NK-92 (cell line): ENCODE measurements at regions not wholly inside any gene's neighbourhood (a gene's known extent, or its start where the extent isn't known, plus 50 kb on each side); places are given as distances from the start of the nearest gene placed in this dataset.
"Not testable (repeated sequence)": the region's sequence is repeated elsewhere in the genome, so short reads cannot be mapped to it uniquely, and the experiment has no call there.

ENCODE experiments used
- DNase-seq: peaks from one replicate; lab custom pipeline; 2025; ENCODE audit not compliant: unreplicated experiment; lab: John Stamatoyannopoulos, UW

GRCh38 chr19:23984911-23985310 is 70.2 kb downstream of the ZNF726 start:
- DNase-seq, result not testable (repeated sequence)

DNA sequence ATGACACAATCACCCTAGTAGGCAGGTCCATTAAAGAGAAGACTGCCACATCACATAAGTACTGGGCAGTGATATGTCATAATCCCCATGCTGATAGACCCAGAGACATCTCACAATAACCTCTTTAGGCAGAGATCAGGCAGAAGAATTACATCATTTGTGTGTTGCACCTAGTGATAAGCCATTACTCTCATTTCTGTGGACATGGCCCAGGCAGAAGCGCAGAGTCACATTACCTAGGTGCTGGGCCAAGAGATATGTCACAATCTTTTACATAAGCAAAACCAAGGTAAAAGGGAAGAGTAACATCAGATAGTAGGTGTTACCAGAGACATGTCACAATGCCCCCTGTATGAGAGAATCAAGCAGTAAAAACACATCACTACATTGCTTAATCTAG is 71.9 kb downstream of the ZNF726 start:
- no peak for DNase-seq

DNA sequence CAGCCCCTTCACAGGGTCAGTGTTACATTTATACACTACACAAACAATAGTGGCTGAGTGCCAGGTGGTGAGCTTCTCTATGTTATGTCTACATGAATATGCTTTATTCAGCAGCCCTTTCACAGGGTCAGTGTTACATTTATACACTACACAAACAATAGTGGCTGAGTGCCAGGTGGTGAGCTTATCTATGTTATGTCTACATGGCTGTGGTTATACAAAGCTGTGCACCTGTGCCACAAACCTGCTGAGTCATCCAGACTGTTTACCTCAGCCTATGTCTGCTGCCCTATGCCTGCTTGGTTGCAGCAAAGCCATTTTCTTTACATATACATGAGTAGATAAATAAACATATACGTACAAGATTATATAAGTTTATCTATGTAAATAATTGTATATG is 76.5 kb downstream of the ZNF726 start:
- no peak for DNase-seq

DNA sequence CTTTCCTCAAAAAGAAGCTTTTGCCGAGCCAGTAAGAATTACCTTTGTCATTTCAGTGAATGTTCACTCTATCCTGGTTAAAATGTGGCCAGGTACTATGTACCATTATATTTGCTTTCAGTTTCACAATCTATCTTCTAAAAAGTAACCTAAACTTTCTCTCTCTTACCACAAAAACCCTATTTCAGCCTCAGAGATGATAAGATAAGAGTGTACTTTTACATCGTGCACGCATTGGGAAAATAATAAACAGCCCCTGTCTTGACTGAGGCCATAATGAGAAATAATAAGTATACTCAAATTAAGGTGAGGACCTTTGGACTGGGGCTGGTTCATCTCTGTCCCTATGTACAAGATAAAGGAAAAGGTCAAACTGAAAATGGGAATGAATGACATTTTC is 77.7 kb downstream of the ZNF726 start:
- no peak for DNase-seq

DNA sequence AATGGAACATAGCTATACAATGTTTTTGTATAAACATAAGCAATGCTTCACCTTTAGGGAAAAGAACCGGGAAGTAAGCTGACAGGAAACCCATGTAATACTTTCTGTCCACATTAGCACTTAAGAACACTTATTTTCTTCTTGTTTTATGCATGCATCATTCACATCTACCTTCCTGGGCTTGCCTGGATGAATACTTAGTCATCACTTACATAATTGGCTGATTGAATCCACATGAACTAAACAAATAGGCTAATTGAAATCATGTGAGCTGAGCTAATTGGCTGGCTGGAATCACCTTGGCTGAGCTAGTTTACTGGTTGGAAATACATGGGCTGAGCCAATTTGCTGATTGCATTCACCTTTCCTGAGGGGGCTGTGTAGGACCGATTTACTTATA is 78.8 kb downstream of the ZNF726 start:
- no peak for DNase-seq

DNA sequence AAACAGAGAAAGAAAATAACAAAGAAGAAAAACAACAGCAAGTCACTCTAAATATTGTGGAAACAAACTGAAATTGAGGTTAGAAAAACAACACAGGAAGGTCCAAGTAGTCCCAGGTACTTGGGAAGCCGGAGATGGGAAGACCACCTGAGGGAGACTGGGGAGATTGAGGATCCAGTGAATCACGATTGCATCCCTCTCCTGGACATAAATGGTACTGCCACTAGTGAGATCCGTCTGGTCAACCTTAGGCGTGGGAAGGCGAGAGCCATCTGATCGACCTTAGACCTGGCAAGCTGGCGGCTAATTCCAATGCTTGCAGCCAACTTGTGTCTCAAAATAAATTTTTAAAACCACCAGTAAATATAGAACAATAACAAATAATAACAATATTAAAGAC is 81.9 kb downstream of the ZNF726 start:
- DNase-seq, result no peak

DNA sequence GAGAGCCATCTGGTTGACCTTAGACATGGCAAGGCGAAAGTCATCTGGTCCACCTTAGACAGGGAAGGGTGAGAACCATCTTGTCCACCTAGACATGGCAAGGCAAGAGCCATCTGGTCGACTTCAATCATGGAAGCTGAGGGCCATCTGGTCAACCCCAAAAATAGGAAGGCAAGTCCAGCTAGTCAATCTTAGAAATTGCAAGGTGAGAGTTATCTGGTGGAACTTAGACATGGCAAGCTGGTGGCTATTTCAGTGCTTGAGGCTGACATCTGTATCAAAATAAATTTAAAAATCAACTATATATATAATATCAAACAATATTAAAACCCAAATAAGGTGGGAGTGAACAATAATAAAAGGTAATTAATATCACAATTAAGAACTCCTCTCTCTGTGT is 83.9 kb downstream of the ZNF726 start:
- DNase-seq, result no peak

DNA sequence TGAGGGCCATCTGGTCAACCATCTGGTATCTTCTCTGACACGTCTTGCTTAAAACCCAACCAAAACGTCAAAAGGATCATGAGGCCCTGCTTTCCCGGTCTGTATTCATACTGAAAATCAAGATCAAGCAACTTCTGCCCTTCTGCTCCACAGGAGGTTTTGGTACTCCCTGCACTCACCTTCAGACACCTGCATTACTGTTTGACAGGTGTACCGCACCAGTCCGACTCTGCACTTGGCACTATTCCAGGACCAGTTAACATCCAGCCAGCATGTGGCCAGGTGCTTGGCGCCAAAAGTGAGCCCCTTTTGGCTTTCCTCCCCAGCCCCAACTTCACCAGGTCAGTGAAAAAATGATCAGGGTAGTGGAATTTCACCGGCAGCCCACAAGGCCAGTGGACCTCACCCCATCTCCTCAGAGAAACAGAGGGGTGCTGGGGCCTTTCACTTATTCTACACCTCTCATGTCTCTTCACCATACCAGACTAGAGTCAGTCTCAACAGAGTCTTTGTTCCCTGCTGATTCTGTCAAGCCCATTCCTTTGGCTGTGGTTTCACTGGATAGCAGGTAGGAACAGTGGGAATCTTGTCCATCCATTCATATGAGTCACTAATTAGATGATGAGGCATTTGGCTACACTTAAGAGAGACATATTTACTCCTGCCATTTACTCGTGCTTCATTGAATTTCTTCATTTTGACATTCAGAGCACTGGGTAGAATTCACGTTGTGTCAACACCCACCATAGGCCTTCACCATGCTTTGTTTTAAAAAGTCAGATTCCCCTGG is 85.3 kb downstream of the ZNF726 start:
- no peak for DNase-seq

DNA sequence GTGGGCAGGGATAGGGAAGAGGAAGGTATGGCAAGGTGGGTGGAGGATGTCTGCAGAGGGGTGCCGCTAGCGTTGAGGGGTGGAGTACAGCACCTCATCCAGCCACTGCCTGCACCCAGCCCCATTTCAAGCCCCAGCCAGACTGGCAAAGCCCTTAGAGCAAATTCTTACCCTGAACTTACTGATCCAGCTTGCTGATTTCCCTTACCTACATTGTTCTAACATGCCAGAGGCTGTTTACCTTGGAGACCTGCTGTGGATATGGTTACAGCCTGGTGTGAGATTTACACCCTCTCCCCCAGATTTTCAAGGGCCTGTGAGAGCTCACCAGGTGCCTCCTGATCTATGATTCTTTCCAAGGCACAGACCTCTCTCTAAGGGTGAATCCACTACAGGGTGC is 86.0 kb downstream of the ZNF726 start:
- DNase-seq, result no peak

DNA sequence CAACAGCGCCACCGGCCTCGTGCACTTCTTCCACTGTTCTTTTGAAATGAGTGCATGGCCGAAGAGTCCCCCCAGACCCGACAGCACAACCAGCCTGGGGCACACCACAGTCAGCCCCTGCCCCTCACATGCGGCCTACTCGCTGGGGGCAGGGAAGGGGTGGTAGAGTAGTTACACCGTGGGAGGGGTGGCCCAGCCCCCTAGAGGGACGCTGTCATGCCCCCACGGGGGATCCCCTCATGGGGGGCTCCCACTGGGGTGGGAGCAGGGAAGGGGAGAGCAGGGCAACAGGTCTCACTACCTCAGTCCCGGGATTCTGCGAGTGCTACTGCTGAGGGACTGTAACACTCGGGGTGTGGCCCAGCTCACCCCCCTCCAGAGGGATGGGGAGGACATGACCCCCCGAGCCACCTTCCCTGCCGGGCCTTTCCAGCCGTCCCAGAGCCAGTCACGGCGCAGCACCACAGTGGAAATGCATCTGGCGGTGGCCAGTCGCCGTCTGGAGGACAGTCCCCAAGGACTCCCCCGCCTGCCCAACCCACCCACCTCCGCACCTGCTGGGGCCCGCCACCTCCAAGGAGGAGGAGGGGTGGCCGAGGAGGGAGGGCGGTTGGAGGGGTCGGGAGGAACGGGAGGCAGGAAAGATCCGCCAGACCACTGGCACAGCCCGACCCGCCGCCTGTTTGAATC is 84.6 kb upstream of the ZNF254 start:
- no peak for DNase-seq

DNA sequence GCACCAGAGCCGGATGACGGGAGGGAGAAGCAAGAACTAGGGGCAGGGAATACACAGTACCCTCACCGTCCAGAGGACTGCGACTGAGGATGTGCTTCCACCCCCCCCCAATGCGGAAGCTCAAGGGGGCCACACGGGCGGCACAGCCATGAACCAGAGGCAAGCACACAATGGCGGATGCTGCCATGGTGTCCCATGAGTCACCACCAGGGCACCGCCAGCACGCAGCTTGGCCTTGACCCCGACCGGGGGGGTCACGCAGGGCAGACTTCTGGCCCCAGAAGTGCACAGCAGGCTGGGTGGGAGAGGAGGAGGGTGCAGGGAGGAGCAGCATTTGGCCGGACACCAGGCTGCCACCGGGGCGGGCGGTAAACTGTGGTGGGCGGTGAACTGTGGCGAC is 83.5 kb upstream of the ZNF254 start:
- DNase-seq, result no peak

DNA sequence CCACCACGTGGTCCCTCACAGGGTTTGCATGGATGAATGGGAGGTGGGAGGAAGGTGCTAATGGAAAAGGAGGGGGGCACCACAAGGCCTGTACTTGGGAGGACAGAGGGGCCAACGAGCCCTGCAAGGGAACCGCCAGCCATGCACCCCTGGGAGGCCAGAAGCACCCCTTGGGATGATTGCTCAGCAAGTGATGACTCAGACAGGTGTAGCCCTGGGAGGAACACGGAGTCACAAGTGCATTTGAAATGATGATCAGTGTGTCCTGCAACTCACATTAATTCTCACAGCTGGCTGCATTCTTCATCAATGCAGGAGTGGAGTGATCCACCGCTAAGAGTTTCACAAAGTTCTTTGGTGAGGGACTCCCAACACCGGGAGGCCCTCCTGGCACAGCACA is 82.8 kb upstream of the ZNF254 start:
- no peak for DNase-seq

DNA sequence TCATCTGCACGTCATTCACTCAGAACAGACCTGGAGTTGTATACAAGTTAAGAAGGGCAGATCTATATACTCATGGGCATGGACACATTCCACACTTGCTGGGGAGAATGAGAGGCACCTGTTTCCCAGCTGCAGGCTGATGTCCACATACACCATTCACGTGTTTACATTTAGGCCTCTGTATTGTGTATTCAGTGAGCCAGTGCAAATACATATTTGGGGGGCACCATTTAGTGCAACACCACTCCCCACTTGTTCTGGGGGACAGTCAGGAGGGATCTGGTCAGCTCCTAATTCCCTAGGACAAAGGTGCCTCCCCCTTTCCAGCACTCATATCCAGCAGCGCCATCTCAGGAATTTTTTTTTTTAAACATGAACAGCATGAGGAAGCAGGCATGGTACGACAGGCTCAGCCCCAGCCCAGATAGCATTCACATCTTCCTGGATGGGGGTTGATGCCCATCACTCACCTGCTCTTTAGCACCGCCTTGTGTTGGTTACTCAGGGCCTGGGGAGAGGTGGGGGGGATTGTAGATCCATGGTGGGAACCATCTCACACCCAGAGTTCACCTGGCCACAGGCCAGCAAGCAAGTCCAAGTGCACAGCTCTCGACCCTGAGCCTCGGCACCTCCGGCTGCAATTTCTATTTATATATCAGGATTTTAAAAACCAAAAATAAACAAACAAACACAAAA is 56.9 kb upstream of the ZNF254 start:
- no peak for DNase-seq

GRCh38 chr19:24032651-24033050 is 54.3 kb upstream of the ZNF254 start:
- no peak for DNase-seq

GRCh38 chr19:24033301-24033962 is 53.6 kb upstream of the ZNF254 start:
- DNase-seq, result peak; percentile 30

- no peak for DNase-seq
Measured at GRCh38 chr19:24033963-24034342, 53.0 kb upstream of the ZNF254 start.

DNA sequence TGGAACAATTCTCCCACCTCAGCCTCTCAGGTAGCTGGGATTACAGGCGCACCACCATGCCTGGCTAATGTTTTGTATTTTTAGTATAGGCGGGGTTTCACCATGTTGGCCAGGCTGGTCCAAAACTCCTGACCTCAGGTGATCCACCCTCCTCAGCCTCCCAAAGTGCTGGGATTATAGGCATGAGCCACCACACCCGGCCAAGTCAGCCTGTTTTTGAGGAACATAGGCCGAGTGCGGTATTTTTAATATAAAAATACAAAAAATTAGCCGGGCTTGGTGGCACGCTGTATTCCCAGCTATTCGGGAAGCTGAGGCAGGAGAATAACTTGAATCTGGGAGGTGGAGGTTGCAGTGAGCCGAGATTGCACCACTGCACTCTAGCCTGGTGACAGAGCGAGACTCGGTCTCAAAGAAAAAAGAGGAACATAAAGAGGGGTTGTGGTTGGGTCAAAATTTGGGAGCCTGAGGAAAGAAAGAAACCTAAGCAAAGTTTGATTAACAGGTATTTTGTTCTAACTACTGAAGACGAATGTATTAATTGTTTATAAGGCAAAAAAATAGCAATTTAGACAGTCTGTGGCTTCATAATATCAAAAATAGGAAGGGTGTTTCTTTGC is 51.6 kb upstream of the ZNF254 start:
- DNase-seq, result not testable (repeated sequence)
